Panc1 (cell line): ENCODE measurements at regions not wholly inside any gene's neighbourhood (a gene's known extent, or its start where the extent isn't known, plus 50 kb on each side); places are given as distances from the start of the nearest gene placed in this dataset.

Source experiments
- CTCF ChIP-seq: fragments of 450-650 bp; IDR thresholded peaks from 2 replicates; pipeline ENCODE4 v1.5.1; 2017; ENCODE audit warnings: mild to moderate bottlenecking
- POLR2AphosphoS5 ChIP-seq: IDR thresholded peaks from 2 replicates; pipeline ENCODE4 v1.6.1; 2012; ENCODE audit warnings: mild to moderate bottlenecking, low read depth, low read length, moderate library complexity
- SIN3A ChIP-seq: IDR thresholded peaks from 2 replicates; pipeline ENCODE4 v1.6.1; 2012; ENCODE audit warnings: low read depth, mild to moderate bottlenecking, low read length, moderate library complexity, borderline replicate concordance; ENCODE audit not compliant: insufficient read depth

GRCh38 chr5:157930710-157931109 lies 71.8 kb upstream of the CLINT1 start:
- TF ChIP-seq CTCF (no peak), SIN3A (no peak), POLR2AphosphoS5 (no peak)
